Panc1 (cell line): ENCODE measurements at regions not wholly inside any gene's neighbourhood (a gene's known extent, or its start where the extent isn't known, plus 50 kb on each side); places are given as distances from the start of the nearest gene placed in this dataset.

Experiments used
- ATAC-seq: fragments of 200-7000 bp; cut with Tn5 transposase; 2 replicates; pipeline ENCODE4 v1.9.1; 2020; ENCODE audit warnings: mild to moderate bottlenecking, moderate library complexity
- BruUV-seq: library from RNA; stranded (reverse); fragments of 400-500 nt; replicated peaks from 2 replicates; lab custom pipeline; 2021; lab: Mats Ljungman, UMichigan
- CTCF ChIA-PET: fragments of 300-600 bp; sonication (Branson Sonifier 250); formaldehyde crosslinking; loops from one replicate; lab custom pipeline; 2022; ENCODE audit warnings: antibody characterized with exemption; lab: Charles Lee
- POLR2A ChIA-PET: fragments of 300-600 bp; sonication (Branson Sonifier 250); formaldehyde crosslinking; loops from one replicate; lab custom pipeline; 2022; ENCODE audit warnings: antibody characterized with exemption; lab: Charles Lee
- DNase-seq: peaks from one replicate; pipeline ENCODE4 v3.0.0-alpha.2; 2010; ENCODE audit warnings: low read depth, low spot score
- H3K27ac ChIP-seq: 2 replicates; pipeline ENCODE4 v1.5.1; 2011; ENCODE audit warnings: mild to moderate bottlenecking, low read length, inconsistent platforms
- H3K27me3 ChIP-seq: fragments of 200-500 bp; sonication (Bioruptor generic); 2 replicates; pipeline ENCODE4 v1.6.0; 2014; ENCODE audit warnings: low read length, inconsistent platforms; ENCODE audit not compliant: control insufficient read depth, insufficient read depth
- H3K36me3 ChIP-seq: fragments of 200-500 bp; sonication (Bioruptor generic); 2 replicates; pipeline ENCODE4 v1.5.1; 2014; ENCODE audit warnings: inconsistent platforms, mild to moderate bottlenecking, low read length, moderate library complexity; ENCODE audit not compliant: control insufficient read depth, insufficient read depth
- H3K4me1 ChIP-seq: 2 replicates; pipeline ENCODE4 v1.5.1; 2011; ENCODE audit warnings: inconsistent platforms, mild to moderate bottlenecking, low read length, moderate library complexity; ENCODE audit not compliant: control insufficient read depth, insufficient read depth
- H3K4me3 ChIP-seq, 2 experiments: 2 replicates each; pipeline ENCODE4 v1.5.1; 2011 to 2012; ENCODE audit warnings: low read depth in 2 of 2, low read length in 2 of 2, mild to moderate bottlenecking in 2 of 2, inconsistent platforms in 1 of 2, moderate library complexity in 1 of 2
- H3K9me3 ChIP-seq: fragments of 200-500 bp; sonication (Bioruptor generic); 2 replicates; pipeline ENCODE4 v1.5.1; 2014; ENCODE audit warnings: low read depth, mild to moderate bottlenecking, inconsistent platforms, low read length, moderate library complexity; ENCODE audit not compliant: control insufficient read depth, insufficient read depth
- CTCF ChIP-seq: fragments of 450-650 bp; IDR thresholded peaks from 2 replicates; pipeline ENCODE4 v1.5.1; 2017; ENCODE audit warnings: mild to moderate bottlenecking
- POLR2AphosphoS5 ChIP-seq: IDR thresholded peaks from 2 replicates; pipeline ENCODE4 v1.6.1; 2012; ENCODE audit warnings: mild to moderate bottlenecking, low read depth, low read length, moderate library complexity
- REST ChIP-seq, 2 experiments: IDR thresholded peaks; 2 replicates each; pipeline ENCODE4 v1.6.1; 2011 to 2012; ENCODE audit warnings: low read depth in 2 of 2, control low read depth in 1 of 2, low read length in 1 of 2, mild to moderate bottlenecking in 1 of 2, moderate library complexity in 1 of 2; ENCODE audit not compliant: insufficient read depth in 1 of 2
- SIN3A ChIP-seq: IDR thresholded peaks from 2 replicates; pipeline ENCODE4 v1.6.1; 2012; ENCODE audit warnings: low read depth, mild to moderate bottlenecking, low read length, moderate library complexity, borderline replicate concordance; ENCODE audit not compliant: insufficient read depth
- TCF7L2 ChIP-seq: IDR thresholded peaks from 2 replicates; pipeline ENCODE4 v1.6.1; 2011; ENCODE audit warnings: mild to moderate bottlenecking, low read depth, low read length, inconsistent platforms
- in situ Hi-C: cut with HindIII; loops from 2 replicates; pipeline ENCODE4 v1.10.0; 2016; ENCODE audit warnings: low sequenced_read_pairs, low pct_unique_long_range_greater_than_20kb
- intact Hi-C: fragments of 100-400 bp; cut with micrococcal nuclease; formaldehyde crosslinking; loops from one replicate; pipeline ENCODE4 v1.10.0; 2022; ENCODE audit not compliant: unreplicated experiment

- peaks cover 19% of the 10 kb centered on the region; the same call in 1 of the 2 replicates for H3K9me3 ChIP-seq
- intact Hi-C loops: no loop called here
- ATAC-seq: no peak
- H3K4me3 ChIP-seq: no peak overlapping the region
- DNase-seq: no peak
- TF ChIP-seq SIN3A (no peak), REST (IDR thresholded peaks at IDR 0.05; ENCODE audit: insufficient read depth in 1 of 2, low read depth in 2 of 2, low read length in 1 of 2) (no peak), POLR2AphosphoS5 (no peak), CTCF (no peak), TCF7L2 (no peak)
- H3K36me3 ChIP-seq: no peaks in the 10 kb centered on the region
- no TSS peak for BruUV-seq
- ChIA-PET POLR2A (no interaction called here), CTCF (interaction anchor here (0.6 kb wide), 1 partner anchor 1849 kb away, joined by 3 read pairs; no protein-coding TSS in a partner anchor)
- in situ Hi-C loops: no loop called here
- peak overlapping the region; percentile 57; the same call in 1 of the 2 replicates for H3K27ac ChIP-seq
- H3K27me3 ChIP-seq: no peaks in the 10 kb centered on the region
- peaks cover 9% of the 10 kb centered on the region for H3K4me1 ChIP-seq
Observed at GRCh38 chr12:46674129-46674528, 151.7 kb downstream of the SLC38A4 start.

DNA sequence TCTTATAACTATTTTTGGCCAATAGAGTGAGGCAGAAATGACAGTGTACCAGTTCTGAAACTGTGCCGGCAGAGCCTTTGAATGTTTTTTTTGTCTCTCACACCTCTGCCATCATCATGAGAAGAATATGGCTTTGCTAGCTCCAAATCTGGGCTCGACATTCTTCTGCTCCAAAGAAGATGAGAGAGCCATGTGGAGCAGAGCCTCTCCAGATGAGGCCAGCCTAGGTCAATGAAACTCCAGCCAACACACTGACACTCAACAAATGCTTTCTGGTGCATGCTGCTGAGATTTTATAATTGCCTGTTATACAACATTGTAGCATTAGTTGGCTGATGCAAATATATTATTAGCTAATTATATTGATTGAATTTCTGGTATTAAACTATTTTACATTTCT is 154.7 kb downstream of the SLC38A4 start:
- ChIA-PET CTCF (no interaction called here), POLR2A (no interaction called here)
- Histone ChIP-seq H3K36me3 (no peaks in the 10 kb centered on the region), H3K27me3 (no peaks in the 10 kb centered on the region), H3K4me1 (no peaks in the 10 kb centered on the region; the same call in 1 of the 2 replicates), H3K4me3 (no peak overlapping the region), H3K9me3 (peaks cover 39% of the 10 kb centered on the region; the same call in 1 of the 2 replicates), H3K27ac (no peak overlapping the region)
- in situ Hi-C loops: no loop called here
- ATAC-seq (no peak), DNase-seq (no peak)
- intact Hi-C loops: no loop called here
- TF ChIP-seq SIN3A (no peak), POLR2AphosphoS5 (no peak), REST (IDR thresholded peaks at IDR 0.05; ENCODE audit: insufficient read depth in 1 of 2, low read depth in 2 of 2, low read length in 1 of 2) (no peak), TCF7L2 (no peak), CTCF (no peak)
- no TSS peak for BruUV-seq
